C4-2B (cell line): ENCODE measurements at regions not wholly inside any gene's neighbourhood (a gene's known extent, or its start where the extent isn't known, plus 50 kb on each side); places are given as distances from the start of the nearest gene placed in this dataset.

Experiments
- ZFX ChIP-seq: fragments of 450-650 bp; IDR thresholded peaks from 2 replicates; pipeline ENCODE4 v1.6.1; 2017
- TF ChIP-seq, protein P1 (sequence below): fragments of 450-650 bp; conservative IDR thresholded peaks from 2 replicates; pipeline ENCODE4 v1.5.1; 2017; ENCODE audit warnings: mild to moderate bottlenecking

- no peak for TF ChIP-seq ZFX
- TF ChIP-seq, protein P1, sequence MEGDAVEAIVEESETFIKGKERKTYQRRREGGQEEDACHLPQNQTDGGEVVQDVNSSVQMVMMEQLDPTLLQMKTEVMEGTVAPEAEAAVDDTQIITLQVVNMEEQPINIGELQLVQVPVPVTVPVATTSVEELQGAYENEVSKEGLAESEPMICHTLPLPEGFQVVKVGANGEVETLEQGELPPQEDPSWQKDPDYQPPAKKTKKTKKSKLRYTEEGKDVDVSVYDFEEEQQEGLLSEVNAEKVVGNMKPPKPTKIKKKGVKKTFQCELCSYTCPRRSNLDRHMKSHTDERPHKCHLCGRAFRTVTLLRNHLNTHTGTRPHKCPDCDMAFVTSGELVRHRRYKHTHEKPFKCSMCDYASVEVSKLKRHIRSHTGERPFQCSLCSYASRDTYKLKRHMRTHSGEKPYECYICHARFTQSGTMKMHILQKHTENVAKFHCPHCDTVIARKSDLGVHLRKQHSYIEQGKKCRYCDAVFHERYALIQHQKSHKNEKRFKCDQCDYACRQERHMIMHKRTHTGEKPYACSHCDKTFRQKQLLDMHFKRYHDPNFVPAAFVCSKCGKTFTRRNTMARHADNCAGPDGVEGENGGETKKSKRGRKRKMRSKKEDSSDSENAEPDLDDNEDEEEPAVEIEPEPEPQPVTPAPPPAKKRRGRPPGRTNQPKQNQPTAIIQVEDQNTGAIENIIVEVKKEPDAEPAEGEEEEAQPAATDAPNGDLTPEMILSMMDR, result no peak
Observed at GRCh38 chr6:132868057-132868456, 53.7 kb downstream of the RPS12 start.
